ENCODE measurements at regions not wholly inside any gene's neighbourhood (a gene's known extent, or its start where the extent isn't known, plus 50 kb on each side); places are given as distances from the start of the nearest gene placed in this dataset.

GRCh38 chr1:13899856-13900255, 199.9 kb downstream of the PRDM2 start:
- TF ChIP-seq CTCF (IDR thresholded peaks at IDR 0.05; ENCODE audit: low read depth, low read length, poor library complexity, severe bottlenecking) (no peak), EZH2phosphoT487 (IDR thresholded peaks at IDR 0.05; ENCODE audit: borderline replicate concordance, low read length) (no peak)

All from DOHH2 (cell line).